ENCODE measurements at regions not wholly inside any gene's neighbourhood (a gene's known extent, or its start where the extent isn't known, plus 50 kb on each side); places are given as distances from the start of the nearest gene placed in this dataset.
"Not testable (repeated sequence)": the region's sequence is repeated elsewhere in the genome, so short reads cannot be mapped to it uniquely, and the experiment has no call there.

DNA sequence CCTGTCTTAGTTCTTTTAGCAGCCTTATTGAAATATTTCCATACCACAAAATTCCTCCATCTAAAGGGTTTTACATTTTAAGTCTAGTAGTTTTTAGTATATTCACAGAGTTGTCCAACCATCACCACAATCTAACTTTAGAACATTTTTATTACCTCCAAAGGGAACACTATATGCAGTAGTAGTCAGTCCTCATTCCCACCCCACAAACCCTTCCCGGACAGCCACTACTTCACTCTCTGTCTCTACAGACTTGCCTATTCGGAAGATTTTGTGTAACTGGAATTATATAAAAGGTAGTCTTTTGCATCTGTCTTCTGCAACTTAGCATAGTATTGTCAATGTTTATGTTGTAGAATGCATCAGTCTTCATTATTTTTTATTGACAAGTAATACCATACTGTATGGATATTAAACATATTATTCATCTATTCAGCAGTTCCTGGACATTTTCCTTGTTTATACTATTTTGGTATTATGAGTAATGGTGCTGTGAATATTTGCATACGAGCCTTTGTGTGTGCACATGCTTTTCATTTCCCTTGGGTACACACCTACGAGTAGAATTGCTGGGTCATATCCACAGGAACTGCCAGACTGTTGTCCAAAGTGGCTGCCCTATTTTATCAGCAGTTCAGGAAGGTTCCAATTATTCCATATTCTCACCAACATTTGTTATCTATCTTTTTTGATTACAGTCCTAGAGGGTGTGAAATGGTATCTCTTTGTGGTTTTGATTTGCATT lies 60.9 kb upstream of the LANCL2 start:
- DNase-seq = no peak

DNA sequence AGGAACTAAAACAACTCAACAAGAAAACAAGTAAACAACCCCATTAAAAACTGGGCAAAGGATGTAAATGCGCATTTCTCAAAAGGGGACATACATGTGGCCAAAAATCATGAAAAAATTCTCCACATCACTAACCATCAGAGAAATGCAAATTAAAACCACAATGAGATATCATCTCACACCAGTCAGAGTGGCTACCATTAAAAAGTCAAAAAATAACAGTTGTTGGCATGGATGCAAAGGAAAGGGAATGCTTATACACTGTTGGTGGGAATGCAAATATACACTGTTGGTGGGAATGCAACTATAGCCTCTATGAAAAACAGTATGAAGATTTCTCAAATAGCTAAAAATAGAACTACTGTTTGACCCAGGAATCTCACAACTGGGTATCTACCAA lies 60.0 kb upstream of the LANCL2 start:
- no peak for DNase-seq

DNA sequence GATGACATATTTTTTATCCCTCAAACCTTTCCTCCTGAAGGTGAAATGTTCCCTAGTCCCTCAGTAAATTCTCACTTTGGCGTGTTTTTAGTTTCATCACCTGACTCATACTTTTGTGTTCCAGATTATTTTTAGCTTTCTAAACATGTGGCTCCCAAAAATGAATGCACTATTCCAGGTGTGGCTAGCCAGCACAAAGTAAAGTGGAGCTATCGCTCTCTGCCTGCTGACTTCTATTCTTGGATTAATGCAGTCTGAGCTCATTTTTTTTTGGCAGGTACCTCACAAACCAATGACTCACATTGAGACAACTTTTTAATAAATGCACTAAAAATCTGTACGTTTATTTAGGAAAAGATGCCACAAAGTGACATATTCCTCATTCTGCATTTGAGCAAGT lies 58.8 kb upstream of the LANCL2 start:
- DNase-seq = no peak

DNA sequence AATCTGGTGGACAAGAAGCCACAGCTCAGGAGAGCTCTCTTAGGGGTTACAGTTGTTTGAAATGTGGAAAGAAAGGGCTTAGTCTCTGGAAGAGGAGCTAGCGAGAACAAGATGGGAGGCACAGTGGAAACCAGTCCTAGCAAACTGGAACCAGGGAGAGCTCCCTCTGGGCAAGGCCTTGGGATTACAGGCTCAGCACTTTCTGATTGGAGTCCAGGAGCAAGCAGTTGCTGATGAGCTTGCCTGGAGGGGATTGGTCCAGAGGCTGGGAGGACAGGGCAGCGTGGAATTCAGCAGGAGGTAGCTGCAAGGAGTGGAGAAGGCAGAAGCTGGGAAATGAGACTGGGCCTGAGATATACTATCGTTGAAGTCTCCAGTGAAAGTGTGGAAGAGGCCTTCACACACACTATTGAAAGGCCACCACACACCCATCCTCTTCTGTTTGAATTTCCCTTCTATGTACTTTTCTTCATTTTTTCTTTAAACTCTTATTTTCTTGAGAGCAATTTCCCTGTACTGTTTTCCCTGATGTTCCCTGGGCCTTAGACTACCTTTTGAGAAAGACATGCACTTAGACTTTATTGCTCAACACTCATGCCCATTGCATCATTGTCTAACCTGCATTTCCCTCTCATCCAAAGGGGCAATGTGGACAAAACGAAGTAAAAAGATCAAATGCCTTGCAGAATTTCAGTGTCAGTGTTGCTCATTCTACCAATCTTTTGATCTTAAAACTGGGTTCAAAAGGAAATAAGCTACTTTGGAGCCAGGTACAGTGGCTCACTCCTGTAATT lies 57.8 kb upstream of the LANCL2 start:
- DNase-seq = no peak

DNA sequence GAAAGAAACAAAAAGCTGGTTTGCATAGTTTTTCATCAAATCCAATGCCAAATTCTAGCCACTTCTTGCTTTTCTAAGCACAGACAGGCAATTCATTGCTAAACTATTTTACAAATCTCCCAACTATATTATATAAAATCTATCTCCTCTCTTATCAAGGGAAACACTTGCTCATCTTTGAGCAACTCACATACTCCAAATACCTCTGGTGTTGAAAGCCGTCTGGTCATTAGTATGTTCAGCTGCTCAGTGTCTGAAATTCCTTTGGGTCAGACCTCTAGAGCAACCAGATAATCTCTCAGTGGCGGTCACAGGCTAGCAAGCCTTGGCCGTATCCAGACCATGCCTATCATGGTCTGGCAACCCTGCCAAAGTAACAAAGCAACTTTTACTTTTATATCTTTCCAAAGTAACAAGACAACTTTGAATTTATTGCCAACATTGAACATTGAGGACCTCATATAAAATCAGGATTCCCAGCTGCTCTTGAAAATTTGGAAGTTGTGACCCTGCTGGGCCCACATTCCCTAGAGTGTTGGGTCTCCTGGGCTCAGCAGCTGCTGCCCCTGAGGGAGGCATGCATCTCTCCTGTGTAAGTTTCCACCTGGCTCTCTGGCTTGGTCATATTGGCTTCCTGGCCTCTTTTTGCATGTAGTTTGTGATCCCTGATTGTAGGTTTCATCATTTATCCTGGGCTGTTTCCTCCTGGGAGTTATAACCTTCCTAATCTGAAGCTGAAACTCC lies 56.8 kb upstream of the LANCL2 start:
- no peak for DNase-seq

DNA sequence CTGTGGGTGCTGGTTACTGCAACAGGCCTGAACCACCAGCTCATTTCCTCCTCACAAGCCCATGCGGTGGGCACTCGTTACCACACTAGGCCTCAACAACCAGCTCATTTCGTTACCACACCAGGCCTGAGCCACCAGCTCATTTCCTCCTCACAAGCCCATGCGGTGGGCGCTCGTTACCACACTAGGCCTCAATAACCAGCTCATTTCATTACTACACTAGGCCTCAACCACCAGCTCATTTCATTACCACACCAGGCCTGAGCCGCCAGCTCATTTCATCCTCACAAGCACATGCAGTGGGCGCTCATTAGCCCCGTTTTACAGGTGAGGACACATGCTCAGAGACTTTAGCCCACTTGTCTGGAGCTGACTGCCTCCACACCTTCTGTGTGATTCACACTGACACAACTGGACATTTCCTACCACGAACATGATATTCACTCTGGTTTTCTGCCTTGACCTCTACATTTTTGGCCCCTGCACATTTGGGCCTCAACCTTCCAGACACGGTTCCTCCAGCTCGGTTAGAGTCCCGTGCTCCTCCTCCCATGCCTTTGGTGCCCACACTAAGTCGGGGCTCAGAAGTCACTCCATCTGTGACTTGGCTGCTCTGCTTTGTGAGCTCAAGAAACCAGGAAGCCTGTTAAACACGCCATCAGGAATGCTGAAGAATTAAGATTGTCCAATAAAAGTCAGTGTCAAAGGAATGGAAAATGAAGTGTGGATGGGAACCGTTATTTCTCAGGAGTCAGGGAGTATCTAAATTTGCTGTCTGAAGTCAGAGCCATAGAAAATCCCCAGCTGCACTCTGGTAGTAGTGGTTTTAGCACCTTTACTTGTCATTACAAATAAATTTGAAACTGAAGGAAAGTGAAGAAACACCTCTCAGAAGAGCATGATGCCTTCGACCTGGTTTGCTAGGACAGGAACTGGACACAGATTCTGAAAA lies 55.8 kb upstream of the LANCL2 start:
- no peak for DNase-seq

DNA sequence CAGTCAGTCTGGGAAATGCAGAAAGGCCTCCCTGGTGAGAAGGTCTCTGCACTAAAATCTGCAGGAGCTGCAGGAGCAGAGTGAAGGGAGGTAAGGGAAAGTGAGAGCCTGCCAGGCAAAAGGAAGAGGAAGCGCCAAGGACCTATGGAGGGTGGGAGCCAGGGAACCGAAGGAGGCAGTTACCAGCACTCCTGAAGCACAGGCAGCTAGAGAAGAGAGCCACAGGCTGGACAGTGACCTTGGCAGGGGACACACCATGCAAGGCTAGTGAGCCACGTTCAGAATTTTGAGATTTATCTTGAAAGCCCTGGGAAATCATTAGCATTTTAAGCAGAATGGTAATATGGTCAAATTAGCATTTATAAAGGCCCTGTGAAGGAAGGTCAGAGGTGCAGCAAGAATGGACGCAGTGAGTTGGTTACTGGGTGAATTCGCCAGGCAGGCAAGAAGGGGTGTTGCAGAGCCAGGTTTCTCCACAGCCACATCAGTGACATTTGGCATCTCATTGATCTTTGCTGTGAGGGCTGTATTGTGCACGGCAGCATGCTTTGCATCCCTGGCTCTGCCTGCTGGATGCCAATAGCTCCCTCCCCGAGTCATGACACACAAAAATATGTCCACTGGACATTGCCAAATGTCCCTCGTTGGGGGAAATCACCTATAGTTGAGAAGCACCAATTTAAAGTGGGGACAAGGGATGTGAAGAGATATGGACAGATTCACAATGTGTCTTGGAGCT lies 54.7 kb upstream of the LANCL2 start:
- DNase-seq = no peak

DNA sequence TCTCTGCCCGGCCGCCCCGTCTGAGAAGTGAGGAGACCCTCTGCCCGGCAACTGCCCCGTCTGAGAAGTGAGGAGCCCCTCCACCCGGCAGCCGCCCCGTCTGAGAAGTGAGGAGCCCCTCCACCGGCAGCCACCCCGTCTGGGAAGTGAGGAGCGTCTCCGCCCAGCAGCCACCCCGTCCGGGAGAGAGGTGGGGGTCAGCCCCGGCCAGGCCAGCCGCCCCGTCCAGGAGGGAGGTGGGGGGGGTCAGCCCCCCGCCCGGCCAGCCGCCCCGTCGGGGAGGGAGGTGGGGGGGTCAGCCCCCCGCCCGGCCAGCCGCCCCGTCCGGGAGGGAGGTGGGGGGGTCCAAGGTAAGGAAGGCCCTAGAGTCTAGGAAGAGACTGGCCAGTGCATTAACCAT lies 53.2 kb upstream of the LANCL2 start:
- not testable (repeated sequence) for DNase-seq

DNA sequence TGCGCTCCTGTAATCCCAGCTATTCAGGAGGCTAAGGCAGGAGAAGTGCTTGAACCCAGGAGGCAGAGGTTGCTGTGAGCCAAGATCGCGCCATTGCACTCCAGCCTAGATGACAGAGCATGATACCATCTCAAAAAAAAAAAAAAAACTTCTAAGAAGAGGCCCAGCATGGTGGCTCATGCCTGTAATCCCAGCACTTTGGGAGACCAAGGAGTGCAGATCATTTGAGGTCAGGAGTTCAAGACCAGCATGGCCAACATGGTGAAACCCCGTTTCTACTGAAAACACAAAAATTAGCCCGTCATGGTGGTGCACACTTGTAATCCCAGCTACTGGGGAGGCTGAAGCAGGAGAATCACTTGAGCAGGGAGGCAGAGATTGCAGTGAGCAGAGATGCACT lies 51.5 kb upstream of the LANCL2 start:
- DNase-seq = not testable (repeated sequence)

DNA sequence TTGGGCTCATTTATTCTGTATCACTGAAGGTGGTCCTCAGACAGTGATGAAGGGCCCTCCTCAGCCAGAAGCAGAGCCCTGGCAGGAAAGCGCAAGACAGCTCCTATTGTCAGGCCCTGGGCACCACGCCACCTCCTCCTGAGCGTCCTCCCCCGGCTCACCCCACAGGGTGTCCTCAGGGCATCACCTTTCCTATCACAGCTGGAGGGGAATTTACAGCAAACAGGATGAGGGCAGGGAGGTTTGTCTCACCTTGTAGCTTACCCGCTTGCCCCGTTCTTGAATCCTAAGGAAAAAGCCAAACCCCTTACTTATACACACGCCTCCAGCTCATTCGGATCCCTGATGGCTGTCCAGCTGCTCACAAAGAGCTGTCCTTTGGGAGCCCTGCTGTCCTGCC lies 50.2 kb upstream of the LANCL2 start:
- DNase-seq = no peak

All from NCI-H146 (cell line).